GM12878 (cell line): ENCODE measurements at regions not wholly inside any gene's neighbourhood (a gene's known extent, or its start where the extent isn't known, plus 50 kb on each side); places are given as distances from the start of the nearest gene placed in this dataset.

Source experiments
- ATAC-seq: fragments of 200-7000 bp; cut with Tn5 transposase; 3 replicates; pipeline ENCODE4 v1.9.1; 2020; ENCODE audit warnings: mild to moderate bottlenecking, moderate library complexity
- BruUV-seq: library from RNA; stranded (reverse); fragments of 400-500 nt; replicated peaks from 2 replicates; lab custom pipeline; 2021; lab: Mats Ljungman, UMichigan
- CTCF ChIA-PET: fragments of 300-600 bp; sonication (Branson Sonifier 250); formaldehyde crosslinking; extraction: SDS; loops from one replicate; lab custom pipeline; 2021; ENCODE audit warnings: inconsistent platforms; lab: Yijun Ruan, JAX
- POLR2A ChIA-PET: fragments of 350-600 bp; formaldehyde crosslinking; extraction: SDS; loops from one replicate; lab custom pipeline; 2021; ENCODE audit warnings: inconsistent platforms; lab: Charles Lee
- RAD21 ChIA-PET: fragments of 300-600 bp; sonication (Branson Sonifier 250); formaldehyde crosslinking; loops from one replicate; lab custom pipeline; 2023; ENCODE audit warnings: antibody characterized with exemption; ENCODE audit not compliant: unreplicated experiment; lab: Charles Lee
- SMC1A ChIA-PET: fragments of 300-600 bp; sonication (Branson Sonifier 250); formaldehyde crosslinking; loops from one replicate; lab custom pipeline; 2023; ENCODE audit not compliant: unreplicated experiment, uncharacterized antibody; lab: Charles Lee
- DNase-seq: peaks from one replicate; pipeline ENCODE4 v3.0.0-alpha.2; 2011; ENCODE audit warnings: low read depth, low spot score
- FAIRE-seq: peaks from 3 replicates; lab custom pipeline; 2011; peaks lifted over from hg19 to GRCh38; lab: Jason Lieb, UNC
- H2AFZ ChIP-seq: 2 replicates; pipeline ENCODE4 v1.6.0; 2011; ENCODE audit warnings: low read depth, low read length, control low read depth; ENCODE audit not compliant: control insufficient read depth
- H3K27ac ChIP-seq: 2 replicates; pipeline ENCODE4 v1.5.1; 2011; ENCODE audit warnings: control low read depth; ENCODE audit not compliant: control insufficient read depth, insufficient read depth
- H3K27me3 ChIP-seq, 2 experiments: replicated peaks in 1 of 2; 2 replicates each; pipeline versions ENCODE4 v1.6.0 to v1.6.1; 2011; ENCODE audit warnings: low read length in 1 of 2; ENCODE audit not compliant: control insufficient read depth in 2 of 2, insufficient read depth in 2 of 2
- H3K36me3 ChIP-seq, 2 experiments: 2 replicates each; pipeline ENCODE4 v1.5.1; 2011; ENCODE audit warnings: low read length in 1 of 2; ENCODE audit not compliant: control insufficient read depth in 2 of 2, insufficient read depth in 2 of 2
- H3K4me1 ChIP-seq: 2 replicates; pipeline ENCODE4 v1.6.1; 2011; ENCODE audit warnings: mild to moderate bottlenecking, low read length, moderate library complexity, mixed read lengths; ENCODE audit not compliant: control insufficient read depth, insufficient read depth
- H3K4me2 ChIP-seq: 2 replicates; pipeline ENCODE4 v1.6.0; 2011; ENCODE audit warnings: control low read depth; ENCODE audit not compliant: control insufficient read depth, insufficient read depth
- H3K4me3 ChIP-seq: fragments of 200-600 bp; sonication (generic); 2 replicates; pipeline ENCODE4 v1.5.1; 2016
- H3K79me2 ChIP-seq: 2 replicates; pipeline ENCODE4 v1.6.0; 2011; ENCODE audit warnings: low read length; ENCODE audit not compliant: control insufficient read depth, insufficient read depth
- H3K9ac ChIP-seq: 2 replicates; pipeline ENCODE4 v1.8.0; 2011; ENCODE audit warnings: low read length, control low read depth, mixed read lengths; ENCODE audit not compliant: control insufficient read depth, insufficient read depth
- H3K9me3 ChIP-seq: replicated peaks from 3 replicates; pipeline ENCODE4 v1.5.1; 2011; ENCODE audit warnings: mild to moderate bottlenecking, low read length; ENCODE audit not compliant: control insufficient read depth, insufficient read depth
- H4K20me1 ChIP-seq: 2 replicates; pipeline ENCODE4 v1.6.0; 2011; ENCODE audit not compliant: control insufficient read depth, insufficient read depth
- CBFB ChIP-seq: IDR thresholded peaks from 2 replicates; pipeline ENCODE4 v1.6.1; 2016; ENCODE audit warnings: antibody characterized with exemption, low read depth
- GABPA ChIP-seq: IDR thresholded peaks from 2 replicates; pipeline ENCODE4 v1.6.1; 2014; ENCODE audit warnings: antibody characterized with exemption, low read depth, mild to moderate bottlenecking, inconsistent platforms
- MYC ChIP-seq: IDR thresholded peaks from 2 replicates; pipeline ENCODE4 v1.6.1; 2011; ENCODE audit warnings: mild to moderate bottlenecking, low read length, moderate library complexity, inconsistent platforms; ENCODE audit not compliant: insufficient read depth, insufficient replicate concordance, insufficient read length, severe bottlenecking
- NFXL1 ChIP-seq: fragments of 450-650 bp; IDR thresholded peaks from 2 replicates; pipeline ENCODE4 v1.6.1; 2017; ENCODE audit warnings: antibody characterized with exemption, mild to moderate bottlenecking, borderline replicate concordance
- RAD21 ChIP-seq: IDR thresholded peaks from 2 replicates; pipeline ENCODE4 v1.6.1; 2011; ENCODE audit warnings: mild to moderate bottlenecking, low read depth, low read length, moderate library complexity; ENCODE audit not compliant: insufficient read depth
- TCF12 ChIP-seq: IDR thresholded peaks from 2 replicates; pipeline ENCODE4 v1.6.1; 2011; ENCODE audit warnings: low read depth, mild to moderate bottlenecking, low read length
- ZNF217 ChIP-seq: fragments of 450-650 bp; IDR thresholded peaks from 2 replicates; pipeline ENCODE4 v1.6.1; 2017; ENCODE audit warnings: antibody characterized with exemption, mild to moderate bottlenecking
- ZNF24 ChIP-seq: fragments of 450-650 bp; IDR thresholded peaks from 2 replicates; pipeline ENCODE4 v1.6.1; 2017; ENCODE audit warnings: antibody characterized with exemption, mild to moderate bottlenecking
- WGBS: methylation state at CpG from one replicate; pipeline ENCODE4 v1.1.6; 2016; ENCODE audit warnings: low lambda C conversion rate; ENCODE audit not compliant: insufficient replicate concordance, insufficient coverage; ENCODE audit errors: missing lambda C conversion rate; 5-methylcytosine and 5-hydroxymethylcytosine counted together
- in situ Hi-C: fragments of 300-500 bp; cut with MboI; formaldehyde crosslinking; loops from 9 replicates; pipeline ENCODE4 v1.14.3; 2018; ENCODE audit warnings: mixed read lengths
- intact Hi-C: fragments of 100-400 bp; cut with micrococcal nuclease; formaldehyde crosslinking; loops from one replicate; pipeline ENCODE4 v1.14.2; 2022; ENCODE audit not compliant: unreplicated experiment
- TF ChIP-seq, protein P1 (sequence below): IDR thresholded peaks from 2 replicates; pipeline ENCODE4 v1.6.1; 2011; ENCODE audit warnings: low read depth, mild to moderate bottlenecking, low read length, moderate library complexity, borderline replicate concordance; ENCODE audit errors: extremely low read depth

GRCh38 chr6:156461647-156462046, 315.5 kb upstream of the ARID1B start:
- in situ Hi-C loops (no loop called here), intact Hi-C loops (no loop called here)
- Histone ChIP-seq H3K4me3 (no peak overlapping the region), H4K20me1 (no peaks in the 10 kb centered on the region), H2AFZ (no peak overlapping the region), H3K36me3 (no peaks in the 10 kb centered on the region), H3K4me1 (no peaks in the 10 kb centered on the region; the same call in 1 of the 2 replicates), H3K79me2 (no peaks in the 10 kb centered on the region), H3K4me2 (no peak overlapping the region), H3K9me3 (no peaks in the 10 kb centered on the region; the same call in 2 of the 3 replicates), H3K9ac (no peak overlapping the region), H3K27ac (no peak overlapping the region), H3K27me3 (peaks cover 0 to 2% of the 10 kb centered on the region in 2 experiments; a peak in 1 of 4 replicates)
- BruUV-seq: no TSS peak
- TF ChIP-seq, protein P1, sequence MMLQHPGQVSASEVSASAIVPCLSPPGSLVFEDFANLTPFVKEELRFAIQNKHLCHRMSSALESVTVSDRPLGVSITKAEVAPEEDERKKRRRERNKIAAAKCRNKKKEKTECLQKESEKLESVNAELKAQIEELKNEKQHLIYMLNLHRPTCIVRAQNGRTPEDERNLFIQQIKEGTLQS: no peak
- no peak for TF ChIP-seq TCF12
- WGBS: 48% methylated on average over 2 of the region's 2 CpGs
- FAIRE-seq (peak; percentile 86), ATAC-seq (no peak), DNase-seq (no peak)
- ChIA-PET RAD21 (no interaction called here), CTCF (interaction anchor here (1.8 kb wide), 1 partner anchor 13 kb away, joined by 5 read pairs; no protein-coding TSS in a partner anchor), SMC1A (no interaction called here), POLR2A (no interaction called here)

- Histone ChIP-seq H3K4me1 (no peaks in the 10 kb centered on the region), H4K20me1 (no peaks in the 10 kb centered on the region), H3K4me3 (no peak overlapping the region), H3K4me2 (no peak overlapping the region), H3K27me3 (peaks cover 0 to 2% of the 10 kb centered on the region in 2 experiments; a peak in 1 of 4 replicates), H3K9me3 (no peaks in the 10 kb centered on the region; the same call in 2 of the 3 replicates), H3K36me3 (no peaks in the 10 kb centered on the region), H2AFZ (no peak overlapping the region), H3K27ac (no peak overlapping the region), H3K9ac (no peak overlapping the region)
- intact Hi-C loops: no loop called here
- BruUV-seq: no TSS peak
- DNase-seq: no peak
- RAD21 ChIA-PET: no interaction called here
- SMC1A ChIA-PET: no interaction called here
- no peak for ATAC-seq
- POLR2A ChIA-PET: no interaction called here
- no peak for TF ChIP-seq ZNF24
- no peak for TF ChIP-seq MYC
- no peak for TF ChIP-seq CBFB
- TF ChIP-seq ZNF217: no peak
- no peak for TF ChIP-seq NFXL1
- TF ChIP-seq GABPA: no peak
- TF ChIP-seq RAD21: no peak
- TF ChIP-seq, all 136 proteins: peak for 0
- no peak for FAIRE-seq
- in situ Hi-C loops: no loop called here
- no peaks in the 10 kb centered on the region for H3K79me2 ChIP-seq
- CTCF ChIA-PET: no interaction called here
These were observed 319.6 kb upstream of the ARID1B start for GRCh38 chr6:156457601-156458000.
